Activated CD4-positive, alpha-beta T cell treated with anti-CD3 and anti-CD28 coated beads for 48 hours (primary cell): ENCODE measurements at regions not wholly inside any gene's neighbourhood (a gene's known extent, or its start where the extent isn't known, plus 50 kb on each side); places are given as distances from the start of the nearest gene placed in this dataset.

ENCODE experiments used
- DNase-seq: peaks from one replicate; pipeline ENCODE4 v3.0.0-alpha.2; 2020

DNA sequence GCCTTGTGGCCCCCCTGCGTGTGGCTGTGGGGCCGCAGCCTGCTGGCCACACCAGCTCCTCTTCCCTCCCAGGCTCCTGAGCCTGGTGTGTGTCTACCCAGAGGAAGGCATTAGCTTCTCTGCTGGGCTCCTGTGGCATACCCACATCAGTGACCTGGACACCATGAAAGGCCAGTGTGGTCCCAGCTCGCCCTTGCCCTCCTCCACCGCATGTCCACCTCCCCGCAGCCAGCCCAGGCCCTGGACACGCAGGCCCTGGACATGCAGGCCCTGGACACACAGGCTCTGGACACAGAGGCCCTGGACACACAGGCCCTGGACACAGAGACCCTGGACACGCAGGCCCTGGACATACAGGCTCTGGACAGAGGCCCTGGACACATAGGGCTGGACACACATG is 153.4 kb upstream of the PPP1R26 start:
- DNase-seq: no peak

DNA sequence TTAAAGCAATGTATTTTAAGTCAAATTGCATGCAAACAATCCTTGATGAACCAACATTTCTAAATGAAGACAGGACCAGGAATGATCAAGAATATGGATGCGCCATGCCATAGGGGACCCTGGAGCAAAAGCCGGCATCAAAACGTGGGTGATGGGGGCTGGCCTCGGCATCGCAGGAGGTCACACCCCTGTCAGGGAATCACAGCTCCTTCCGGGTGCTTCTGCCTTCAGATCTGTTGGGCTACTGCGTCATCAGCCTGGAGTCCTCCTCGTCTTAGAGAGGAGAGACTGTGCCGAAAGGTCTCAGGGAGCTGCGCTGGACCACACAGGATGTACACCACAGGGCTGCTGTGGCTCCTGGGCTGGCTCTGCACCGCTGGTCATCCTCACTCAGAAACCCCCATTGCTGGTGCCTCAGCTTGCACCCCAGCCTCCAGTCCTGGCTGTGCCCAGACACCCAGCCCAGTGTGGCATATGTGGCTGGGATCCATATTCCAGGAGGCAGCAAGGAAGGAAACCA is 152.9 kb upstream of the PPP1R26 start:
- no peak for DNase-seq

DNA sequence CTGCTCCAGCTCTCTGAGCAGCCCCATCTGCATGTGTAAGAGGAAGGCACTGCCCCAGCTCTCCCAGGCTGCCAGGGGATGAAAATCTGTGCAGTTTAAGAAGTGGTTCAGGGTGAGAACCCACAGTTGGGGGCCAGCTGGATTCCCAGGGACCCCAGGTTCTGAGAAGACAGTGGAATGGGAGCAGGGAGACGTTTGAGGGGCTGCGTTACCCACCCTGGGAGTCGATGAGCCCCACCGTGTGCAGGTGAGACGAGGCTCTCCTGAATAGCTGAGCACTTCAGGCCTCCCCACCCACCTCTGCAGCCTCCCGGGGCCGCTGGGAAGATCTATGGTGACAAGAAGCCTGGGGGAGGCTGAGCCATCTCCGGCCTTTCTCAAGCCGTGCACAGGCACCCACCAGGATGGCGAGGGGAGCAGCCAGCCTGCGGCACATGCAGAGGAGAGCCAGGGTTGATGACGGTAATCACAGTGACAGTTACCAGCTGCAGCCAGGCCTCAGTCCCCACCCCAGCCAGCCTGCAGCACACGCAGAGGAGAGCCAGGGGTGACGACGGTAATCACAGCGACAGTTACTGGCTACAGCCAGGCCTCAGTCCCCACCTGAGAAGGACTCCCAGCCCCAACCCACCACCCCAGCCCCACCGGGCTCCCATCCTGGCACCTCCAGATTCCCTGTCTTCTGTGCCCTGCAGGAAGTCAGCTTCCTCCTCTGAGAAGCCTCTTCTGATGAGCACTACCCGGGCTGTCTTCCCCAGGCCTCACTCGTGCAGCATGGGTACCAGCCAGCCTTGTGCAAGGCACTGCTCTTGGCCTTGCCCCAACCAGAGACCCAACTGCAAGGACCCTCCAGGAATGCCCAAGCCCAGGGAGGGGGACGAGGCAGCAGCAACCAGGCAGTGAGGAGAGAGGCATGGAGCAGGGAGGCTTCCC is 150.8 kb upstream of the PPP1R26 start:
- DNase-seq: no peak

DNA sequence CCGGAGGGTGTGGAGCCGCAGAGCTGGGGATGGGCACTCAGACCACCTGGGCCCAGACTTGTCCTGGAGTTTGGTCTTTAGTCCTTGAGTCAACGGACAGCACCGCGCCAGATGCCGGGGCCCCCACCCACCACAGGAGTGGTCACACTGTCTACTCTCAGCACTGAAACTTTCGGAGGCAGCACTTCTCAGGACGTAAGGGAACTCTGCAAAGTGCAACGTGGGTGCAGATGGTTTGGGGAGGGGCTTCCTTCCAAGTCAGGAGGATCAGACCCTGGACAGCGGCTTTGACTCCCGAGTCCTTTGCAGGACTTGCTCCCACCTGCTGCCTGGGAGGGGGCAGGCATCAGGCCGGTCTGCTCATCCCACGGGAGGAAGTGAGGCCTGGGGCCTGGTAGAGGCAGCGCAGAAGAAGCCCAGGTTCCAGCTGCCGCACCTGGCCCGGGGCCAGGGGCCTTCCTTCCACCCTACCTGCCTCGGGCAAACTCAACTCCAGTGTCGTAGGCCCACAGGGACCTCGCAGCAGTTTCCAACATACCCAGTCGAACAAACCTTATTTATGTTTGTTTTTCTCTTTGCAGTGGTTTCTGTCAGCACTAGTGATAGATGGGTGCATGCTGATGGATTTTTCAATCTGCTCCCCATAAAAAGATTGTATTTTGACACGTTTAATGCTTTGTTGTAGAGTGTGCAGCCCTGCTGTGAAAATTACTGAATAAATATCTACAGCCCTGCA is 149.8 kb upstream of the PPP1R26 start:
- DNase-seq: no peak

DNA sequence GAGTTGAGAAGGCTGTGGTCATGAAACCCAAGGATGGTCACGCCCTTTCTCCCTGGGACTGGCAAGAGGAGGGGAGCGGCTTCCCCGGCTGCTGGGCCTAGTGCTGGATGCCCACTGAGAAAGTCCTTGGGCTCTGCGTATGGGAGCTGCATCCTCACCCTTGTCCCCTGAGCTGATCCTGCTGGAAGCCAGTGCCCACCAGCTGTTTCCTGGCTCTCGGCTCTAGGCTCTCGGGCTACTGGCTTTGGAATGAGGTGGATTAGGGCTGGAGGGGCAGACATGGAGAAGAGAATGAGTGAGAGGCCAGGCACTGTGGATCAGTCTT is 149.3 kb upstream of the PPP1R26 start:
- DNase-seq: no peak

DNA sequence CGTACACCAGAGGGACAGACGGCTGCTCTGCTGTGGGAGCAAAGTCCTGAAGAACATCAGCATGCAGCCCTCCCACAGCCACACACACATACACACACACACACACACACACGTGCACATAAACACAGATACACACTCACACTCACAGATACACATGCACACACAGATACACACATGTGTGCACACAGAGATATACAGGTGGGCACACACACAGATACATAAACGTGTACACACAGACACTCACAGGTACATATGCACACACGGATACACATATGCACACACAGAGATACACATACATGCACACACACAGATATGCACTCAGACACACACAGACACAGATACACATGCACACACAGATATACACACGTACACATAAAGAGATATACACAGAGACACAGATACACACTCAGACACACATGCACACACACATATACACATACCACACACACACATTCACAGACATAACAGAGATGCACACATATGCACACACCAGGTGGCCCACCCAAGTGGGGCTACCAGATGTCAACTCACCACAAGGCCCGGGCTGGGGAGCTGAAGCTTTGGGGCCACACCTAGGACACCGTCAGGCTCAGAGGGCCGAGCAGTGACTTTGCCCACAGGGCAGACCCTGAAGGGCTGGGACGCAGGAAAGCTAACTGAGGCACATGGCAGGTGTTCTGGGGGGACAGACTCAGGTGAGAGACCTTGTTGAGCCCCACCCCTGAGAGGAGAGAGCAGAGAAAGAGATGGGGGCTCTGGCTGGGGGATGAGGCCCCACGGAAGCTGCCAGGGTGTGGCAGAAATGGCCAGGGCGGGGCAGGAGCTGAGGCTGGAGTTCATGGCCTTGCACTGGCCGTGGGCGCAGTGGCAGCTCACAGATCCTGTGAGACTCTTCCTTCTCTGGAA is 148.6 kb upstream of the PPP1R26 start:
- DNase-seq: no peak

DNA sequence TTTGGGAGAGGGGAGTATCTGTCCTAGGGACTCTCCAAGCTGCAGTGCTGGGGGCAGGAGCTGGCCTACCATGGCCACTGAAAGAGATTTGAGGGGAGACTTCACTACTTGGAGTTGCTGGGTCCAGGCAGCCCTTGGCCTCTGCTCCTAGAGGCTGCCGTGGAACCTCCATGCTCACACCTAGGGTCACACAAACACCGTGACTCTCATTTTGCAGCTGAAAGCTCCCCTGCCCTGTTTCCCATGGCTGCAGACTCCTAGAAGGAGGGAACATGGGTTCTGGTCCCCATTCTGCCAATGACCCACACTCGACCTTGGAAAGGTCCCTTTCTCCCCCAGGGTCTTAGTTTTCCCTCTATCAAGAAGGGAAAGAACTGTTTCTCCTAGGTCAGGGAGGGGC is 147.1 kb upstream of the PPP1R26 start:
- no peak for DNase-seq

DNA sequence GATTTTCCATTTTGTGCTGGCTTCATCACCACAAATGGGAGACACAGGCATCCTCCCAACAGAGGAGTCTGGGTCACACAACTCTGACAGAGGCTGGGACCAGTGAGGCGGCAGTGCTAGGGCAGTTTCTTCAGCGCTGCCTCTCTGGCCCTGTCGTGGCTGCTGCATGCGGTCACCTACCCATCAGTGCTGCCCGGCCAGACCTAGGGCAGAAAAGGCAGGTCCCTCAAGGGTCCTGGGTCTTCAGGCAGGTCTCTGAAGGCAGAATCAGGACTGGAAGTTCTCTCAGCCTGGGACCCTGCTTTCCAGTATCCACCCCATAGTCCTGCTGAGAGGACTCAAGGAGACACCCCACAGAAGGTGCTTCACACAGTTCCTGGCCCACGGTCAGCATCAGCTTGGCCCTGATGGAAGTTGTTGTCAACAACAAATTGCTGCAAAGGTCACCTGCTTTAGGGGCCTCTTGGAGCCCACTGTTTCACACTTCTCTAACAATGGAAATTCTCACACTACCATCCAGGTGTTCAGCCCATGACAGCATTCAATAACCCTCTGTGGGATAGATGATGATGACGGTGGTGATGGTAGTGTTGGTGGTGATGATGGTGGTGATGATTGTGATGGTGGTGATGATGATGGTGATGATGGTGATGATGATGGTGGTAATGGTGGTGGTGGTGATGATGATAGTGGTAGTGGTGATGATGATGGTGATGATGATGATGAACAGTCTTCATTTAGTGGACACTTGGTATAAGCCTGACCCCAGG is 146.4 kb upstream of the PPP1R26 start:
- no peak for DNase-seq

DNA sequence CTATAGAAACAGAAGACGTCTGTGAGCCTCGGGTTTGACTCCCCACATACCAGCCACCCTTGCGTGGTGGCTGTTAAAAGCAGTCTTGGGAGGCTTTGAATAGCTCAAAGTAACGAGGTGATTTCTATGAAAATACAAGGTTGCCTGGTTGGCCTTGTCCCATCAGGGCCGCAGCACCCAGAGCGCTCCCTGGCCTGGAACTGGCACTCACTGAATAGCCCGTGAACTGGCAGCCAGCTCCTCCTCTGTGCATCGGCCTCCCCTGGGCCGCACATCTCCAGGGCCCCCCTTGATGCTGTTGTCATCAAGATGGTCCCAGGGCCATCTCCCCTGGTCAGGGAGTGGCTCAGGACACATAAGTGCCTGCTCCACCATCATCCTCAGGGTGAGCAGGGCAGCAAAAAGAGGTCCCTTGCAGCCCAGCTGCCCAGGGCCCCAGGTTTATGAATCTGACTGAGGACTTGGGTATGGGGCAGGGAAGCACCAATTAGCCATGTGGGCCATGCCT is 144.6 kb upstream of the PPP1R26 start:
- DNase-seq: no peak

DNA sequence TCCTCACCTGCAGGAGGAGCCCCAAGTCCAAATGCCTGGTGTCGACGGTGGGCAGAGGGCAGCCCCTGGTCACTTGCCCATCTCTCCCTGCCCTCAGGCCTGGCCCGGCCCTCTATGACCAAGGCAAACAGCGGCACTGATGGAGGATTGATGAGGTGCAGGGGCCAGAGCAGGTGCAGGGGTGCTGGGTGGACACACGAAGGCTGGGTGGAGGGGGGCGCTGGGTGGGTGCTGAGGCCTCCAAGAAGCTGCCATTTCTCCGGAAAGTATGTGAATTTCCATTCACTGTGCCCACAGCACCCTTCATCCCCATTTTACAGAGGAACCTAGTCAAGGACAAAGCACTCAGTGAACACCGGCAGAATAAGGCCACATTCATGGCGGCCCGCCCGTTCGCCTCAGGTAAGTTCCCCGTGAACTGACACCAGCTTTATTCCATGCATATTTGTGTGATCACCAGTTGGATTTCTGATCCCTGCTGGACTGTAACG is 143.8 kb upstream of the PPP1R26 start:
- no peak for DNase-seq

DNA sequence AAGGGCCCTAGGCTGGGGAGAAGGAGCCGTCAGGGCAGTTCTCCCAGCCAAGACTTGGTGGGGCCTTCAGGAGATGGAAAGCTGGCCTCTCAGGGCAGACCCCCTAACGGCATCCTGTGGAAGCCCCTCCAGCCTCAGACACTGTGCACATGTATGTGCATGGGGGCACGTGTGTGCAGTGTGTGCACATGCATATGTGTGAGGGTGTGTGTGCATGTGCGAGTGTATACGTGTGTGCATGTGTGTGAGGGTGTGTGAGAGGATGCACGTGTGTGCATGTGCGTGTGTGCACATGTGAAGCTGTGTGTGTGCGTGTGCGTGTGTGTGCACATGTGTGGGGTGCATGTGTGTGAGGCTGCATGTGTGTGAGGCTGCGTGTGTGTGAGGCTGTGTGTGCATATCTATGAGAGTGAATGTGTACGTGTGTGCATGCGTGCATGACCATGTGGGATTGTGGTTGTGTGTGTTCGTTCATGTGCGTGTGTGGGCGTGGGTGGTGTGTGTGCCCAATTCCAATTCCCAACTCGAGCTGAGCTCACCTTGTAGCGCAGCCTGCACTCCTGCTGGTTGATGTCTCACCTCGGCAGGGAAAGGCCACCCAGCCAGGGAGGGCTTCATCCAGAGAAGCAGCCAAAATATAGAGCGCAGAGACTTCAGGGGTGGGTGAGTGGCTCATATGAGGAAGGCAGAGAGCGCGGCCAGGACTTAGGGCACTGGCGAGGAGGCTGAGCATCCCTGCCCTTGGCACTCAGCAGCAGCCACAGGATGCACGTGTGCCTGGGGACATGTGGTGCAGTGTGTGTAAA is 142.7 kb upstream of the PPP1R26 start:
- no peak for DNase-seq

DNA sequence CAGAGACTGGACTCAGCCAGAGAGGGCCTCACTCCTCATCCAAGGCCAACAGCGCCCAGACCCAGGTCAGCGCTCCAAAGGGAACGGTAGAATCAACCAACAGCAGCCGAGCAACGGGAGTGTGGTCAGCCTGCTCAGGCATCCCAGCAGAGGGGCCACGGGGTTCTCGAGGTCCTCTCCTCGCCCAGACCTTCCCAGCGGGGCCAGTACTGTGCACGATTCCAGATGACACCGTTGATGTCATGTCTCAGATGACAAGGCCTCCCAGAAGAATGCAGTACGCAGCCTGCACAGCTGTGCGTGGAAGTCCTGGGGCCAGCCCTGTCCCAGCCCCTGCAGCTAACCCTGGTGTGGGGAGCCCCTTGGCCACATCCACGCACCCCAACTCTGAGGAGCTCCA is 141.0 kb upstream of the PPP1R26 start:
- DNase-seq: no peak

DNA sequence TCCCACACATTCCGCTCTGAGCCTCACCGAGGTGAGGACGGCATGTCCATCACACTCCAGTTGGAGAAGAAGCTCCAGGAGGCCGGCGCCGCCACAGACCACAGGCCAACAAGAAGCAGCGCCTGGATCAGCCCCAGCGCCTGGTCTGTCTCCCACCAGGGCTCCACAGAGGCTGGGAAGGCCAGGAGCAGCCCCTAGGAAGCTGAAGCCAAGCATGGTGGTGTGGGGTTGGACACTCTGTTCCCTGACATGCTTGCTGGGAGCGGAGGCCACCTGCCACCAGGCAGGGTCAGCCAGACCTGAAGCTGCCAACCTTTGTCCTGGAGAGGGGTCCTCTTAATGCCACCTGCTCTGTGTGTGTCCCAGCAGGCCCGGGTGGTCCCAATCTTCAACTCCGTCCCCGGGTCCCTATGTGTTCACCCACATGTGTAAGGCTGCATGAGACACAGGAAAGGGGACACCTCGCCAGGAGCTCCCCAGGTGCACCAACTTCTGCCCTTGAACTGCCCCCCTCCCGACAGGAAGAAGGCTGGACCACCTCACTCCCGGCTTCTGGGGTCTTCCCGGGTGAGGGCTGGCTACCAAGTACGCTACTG is 140.1 kb upstream of the PPP1R26 start:
- DNase-seq: no peak

DNA sequence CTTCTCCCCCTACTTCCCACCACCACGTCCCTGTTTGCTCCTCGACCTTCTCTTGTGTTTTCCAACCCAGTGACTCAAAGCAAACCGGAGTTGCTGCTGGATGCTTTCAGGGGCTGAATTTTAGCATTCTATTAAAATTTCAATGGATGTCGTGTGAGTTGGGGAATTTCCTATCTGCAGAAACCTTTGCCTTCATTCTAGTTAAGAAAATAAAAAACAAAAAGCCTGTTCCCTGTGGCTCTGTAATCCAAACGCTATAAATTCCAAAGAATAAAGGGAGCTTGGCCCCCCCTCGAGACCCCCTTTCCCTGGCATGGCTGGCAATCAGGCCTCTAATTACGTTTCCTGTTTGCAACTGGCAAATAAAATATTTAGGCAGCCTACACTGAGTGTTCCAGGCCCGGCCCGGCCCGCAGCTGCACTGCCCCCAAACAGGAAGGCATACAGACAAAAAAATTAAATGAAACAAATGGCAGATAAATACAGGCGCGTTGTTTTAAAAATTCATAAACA is 139.4 kb upstream of the PPP1R26 start:
- DNase-seq: no peak

DNA sequence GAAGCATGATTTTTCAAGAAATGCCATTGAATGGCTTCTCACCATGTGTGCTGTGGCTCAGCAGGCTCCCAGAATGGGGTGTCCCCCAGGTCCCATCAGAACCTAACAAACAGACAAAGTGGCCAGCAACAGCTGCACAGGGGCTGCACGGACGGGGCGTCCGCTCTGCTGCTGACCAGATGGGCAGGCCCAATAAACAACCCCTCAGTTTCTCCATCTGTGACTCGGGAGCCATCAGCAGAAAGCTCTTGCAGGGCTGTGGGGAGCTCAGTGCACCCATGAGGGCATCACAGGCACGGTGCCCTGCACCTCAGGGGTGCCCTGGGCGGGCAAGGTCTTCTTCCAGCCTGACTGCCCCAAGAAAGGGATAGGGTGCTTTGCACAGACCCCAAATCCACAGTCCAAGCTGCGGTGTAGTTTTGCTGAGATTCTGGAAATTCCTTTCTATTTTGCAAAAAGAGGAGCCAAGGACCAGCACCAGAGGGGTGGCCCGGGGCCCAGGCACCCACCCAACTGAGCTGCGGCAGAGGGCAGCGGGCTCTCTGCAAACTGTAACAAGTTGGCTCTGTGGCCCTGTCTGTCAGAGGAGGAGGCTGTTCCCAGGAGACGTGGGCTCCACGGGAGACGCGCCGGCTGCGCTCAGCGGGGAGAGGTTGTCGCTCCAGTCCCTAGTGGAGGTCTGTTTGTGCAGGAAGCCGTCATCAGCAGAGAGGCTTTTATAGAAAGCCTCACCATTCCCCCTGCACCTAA is 138.7 kb upstream of the PPP1R26 start:
- DNase-seq: no peak

DNA sequence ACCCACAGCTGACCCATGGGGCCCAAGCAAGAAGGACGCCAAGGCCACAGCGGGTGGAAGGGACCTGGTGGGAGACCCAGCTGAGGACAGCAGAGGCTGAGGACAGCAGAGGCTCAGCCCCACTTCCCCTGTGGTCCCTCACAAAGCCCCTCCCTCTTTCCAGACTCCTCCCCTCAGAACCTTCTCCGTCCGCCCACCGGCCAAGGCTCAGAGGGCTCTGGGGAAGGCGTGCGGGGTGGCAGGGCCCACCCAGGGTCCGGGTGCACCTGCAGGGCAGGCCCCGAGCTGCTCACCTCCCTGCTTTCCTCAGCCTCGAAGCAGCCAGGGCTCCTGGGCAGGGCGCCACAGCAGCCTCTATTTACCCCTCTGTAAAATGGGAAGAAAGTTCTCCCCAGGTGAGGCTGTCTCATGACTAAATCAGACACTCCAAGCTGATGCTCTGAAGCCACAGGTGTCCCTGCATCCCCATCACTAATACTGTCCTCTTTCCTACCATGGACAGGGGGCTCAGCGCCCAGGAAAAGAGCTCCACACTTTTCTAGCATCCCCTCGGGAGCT is 137.9 kb upstream of the PPP1R26 start:
- no peak for DNase-seq

DNA sequence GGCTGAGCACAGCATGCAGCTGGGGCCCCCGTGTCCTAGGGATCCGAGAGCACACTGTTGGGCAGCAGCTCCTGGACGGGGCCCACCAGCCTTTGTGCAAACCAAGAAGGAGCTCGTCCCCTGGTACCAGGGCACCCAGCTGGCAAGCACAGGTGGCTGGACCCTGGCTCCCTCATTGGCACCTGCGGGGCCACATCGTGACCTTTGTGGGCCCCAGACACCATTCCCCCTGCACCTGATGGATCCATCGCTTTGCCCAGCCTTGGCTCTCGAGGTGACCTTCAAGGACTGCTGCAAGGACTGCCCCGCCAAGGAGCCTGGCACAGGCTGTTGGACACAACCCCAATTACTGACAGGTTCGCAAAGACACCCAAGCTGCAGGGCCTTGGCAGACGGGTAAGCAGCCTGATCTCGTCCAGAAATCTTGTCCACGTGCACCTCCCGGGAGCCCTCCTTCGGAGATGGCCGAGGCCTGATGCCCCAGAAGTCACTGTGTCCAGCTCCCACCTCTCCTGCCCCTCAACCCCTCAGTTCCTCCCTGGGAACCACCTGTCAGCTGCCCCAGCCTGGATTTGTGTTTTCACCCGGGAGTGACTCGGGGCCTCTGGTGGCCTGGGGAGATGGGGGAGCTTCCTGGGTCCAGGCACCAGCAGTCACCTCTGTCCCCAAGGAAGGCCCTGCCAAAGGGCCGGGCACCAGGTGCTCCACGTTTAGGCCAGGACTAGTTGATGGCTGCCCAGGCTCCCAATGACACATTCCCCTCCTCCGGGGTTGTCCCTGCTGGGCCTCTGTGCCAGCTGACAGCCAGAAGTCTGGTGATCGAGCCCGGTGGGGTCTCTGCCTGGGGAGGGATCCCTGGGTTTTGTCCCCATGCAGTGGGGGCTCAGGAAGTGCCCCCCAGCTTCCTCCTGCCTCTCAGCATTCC is 137.1 kb upstream of the PPP1R26 start:
- no peak for DNase-seq

DNA sequence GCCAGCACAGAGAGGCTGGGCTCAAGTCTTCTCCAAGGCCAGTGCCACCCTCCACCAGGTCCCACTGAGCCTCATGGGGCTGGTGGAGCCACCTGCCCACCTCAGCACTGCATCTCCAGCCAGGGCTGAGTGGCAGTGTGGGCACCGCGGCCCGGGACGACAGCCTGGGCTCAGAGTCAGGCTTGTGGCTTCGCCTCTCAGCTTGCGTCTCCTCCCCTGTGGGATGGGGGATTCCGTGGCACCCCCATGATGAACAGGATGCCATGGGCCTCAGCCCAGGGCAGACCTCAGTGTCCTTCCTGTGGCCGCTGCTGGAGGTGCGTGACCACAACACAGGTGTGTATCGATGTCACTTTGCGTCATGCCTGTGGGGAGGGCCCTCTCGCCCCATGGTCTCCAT is 136.4 kb upstream of the PPP1R26 start:
- no peak for DNase-seq
